ENCODE measurements at regions not wholly inside any gene's neighbourhood (a gene's known extent, or its start where the extent isn't known, plus 50 kb on each side); places are given as distances from the start of the nearest gene placed in this dataset.

DNA sequence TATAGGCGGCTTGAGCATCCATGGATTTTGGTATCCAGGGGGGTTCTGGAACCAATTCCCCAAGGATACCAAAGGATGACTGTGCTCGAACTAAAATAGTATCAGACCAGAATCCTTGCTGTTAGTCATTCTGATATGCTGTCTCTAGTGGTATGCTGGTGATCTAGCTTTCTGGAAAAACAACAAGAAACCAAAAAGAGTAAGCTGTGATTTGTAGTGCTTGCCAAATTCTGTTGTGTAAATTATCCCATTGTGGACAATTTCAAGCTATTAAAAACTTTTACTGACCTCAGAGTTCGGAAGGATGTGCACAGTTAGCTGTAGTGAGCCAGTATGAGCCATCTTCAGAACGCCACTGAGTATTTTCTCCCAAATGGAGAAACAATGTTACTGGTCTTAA is 99.0 kb upstream of the FBN2 start:
- Histone ChIP-seq H3K4me3 (no peak overlapping the region), H3K27ac (ENCODE audit: low read depth in 1 of 2, low read length in 1 of 2) (no peak overlapping the region), H3K9me3 (ENCODE audit: control insufficient read depth in 4 of 4, insufficient read depth in 3 of 4, low read length in 3 of 4) (peaks cover 0 to 1% (median 0%) of the 10 kb centered on the region in 4 donors), H3K36me3 (ENCODE audit: control insufficient read depth in 4 of 4, insufficient read depth in 4 of 4, low read length in 4 of 4) (no peaks in the 10 kb centered on the region), H3K9ac (ENCODE audit: insufficient read depth in 1 of 2, low read length in 2 of 2) (no peak overlapping the region), H3K27me3 (ENCODE audit: control insufficient read depth in 3 of 3, insufficient read depth in 3 of 3, low read length in 2 of 3) (no peaks in the 10 kb centered on the region), H3K4me1 (ENCODE audit: control insufficient read depth in 5 of 5, insufficient read depth in 5 of 5, low read length in 5 of 5) (no peaks in the 10 kb centered on the region)
- TF ChIP-seq, protein P1, sequence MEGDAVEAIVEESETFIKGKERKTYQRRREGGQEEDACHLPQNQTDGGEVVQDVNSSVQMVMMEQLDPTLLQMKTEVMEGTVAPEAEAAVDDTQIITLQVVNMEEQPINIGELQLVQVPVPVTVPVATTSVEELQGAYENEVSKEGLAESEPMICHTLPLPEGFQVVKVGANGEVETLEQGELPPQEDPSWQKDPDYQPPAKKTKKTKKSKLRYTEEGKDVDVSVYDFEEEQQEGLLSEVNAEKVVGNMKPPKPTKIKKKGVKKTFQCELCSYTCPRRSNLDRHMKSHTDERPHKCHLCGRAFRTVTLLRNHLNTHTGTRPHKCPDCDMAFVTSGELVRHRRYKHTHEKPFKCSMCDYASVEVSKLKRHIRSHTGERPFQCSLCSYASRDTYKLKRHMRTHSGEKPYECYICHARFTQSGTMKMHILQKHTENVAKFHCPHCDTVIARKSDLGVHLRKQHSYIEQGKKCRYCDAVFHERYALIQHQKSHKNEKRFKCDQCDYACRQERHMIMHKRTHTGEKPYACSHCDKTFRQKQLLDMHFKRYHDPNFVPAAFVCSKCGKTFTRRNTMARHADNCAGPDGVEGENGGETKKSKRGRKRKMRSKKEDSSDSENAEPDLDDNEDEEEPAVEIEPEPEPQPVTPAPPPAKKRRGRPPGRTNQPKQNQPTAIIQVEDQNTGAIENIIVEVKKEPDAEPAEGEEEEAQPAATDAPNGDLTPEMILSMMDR (IDR thresholded peaks at IDR 0.05; ENCODE audit: control extremely low read depth, extremely low read depth) = no peak
- DNase-seq (no peak), ATAC-seq (ENCODE audit: insufficient read depth, low FRiP score) (no peak)
- WGBS, 2 donors = 82 to 87% methylated on average over 4 of the region's 4 CpGs

DNA sequence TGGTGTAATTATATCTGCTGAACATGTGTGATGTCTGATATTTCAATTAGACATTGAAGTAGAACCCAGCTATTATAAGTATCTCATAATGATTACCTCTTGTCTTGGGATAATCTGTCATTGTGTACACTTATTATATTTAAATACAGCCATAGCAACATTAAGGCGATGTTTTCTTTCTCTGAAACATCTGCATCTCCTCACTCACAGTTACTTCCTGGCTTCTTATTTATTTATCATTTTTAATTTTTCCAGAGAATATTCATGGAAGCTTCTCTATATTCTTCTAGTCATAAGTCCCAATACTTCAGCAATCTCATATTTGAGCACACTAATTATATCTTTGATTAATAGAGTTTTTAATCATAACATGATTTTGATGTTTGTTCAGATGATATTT is 103.8 kb upstream of the FBN2 start:
- TF ChIP-seq, protein P1 (IDR thresholded peaks at IDR 0.05; ENCODE audit: control extremely low read depth, extremely low read depth) = no peak
- Histone ChIP-seq H3K27me3 (ENCODE audit: control insufficient read depth in 3 of 3, insufficient read depth in 3 of 3, low read length in 2 of 3) (no peaks in the 10 kb centered on the region), H3K4me3 (no peak overlapping the region), H3K27ac (ENCODE audit: low read depth in 1 of 2, low read length in 1 of 2) (no peak overlapping the region), H3K9me3 (ENCODE audit: control insufficient read depth in 4 of 4, insufficient read depth in 3 of 4, low read length in 3 of 4) (peaks cover 0 to 1% (median 0%) of the 10 kb centered on the region in 4 donors), H3K4me1 (ENCODE audit: control insufficient read depth in 5 of 5, insufficient read depth in 5 of 5, low read length in 5 of 5) (no peaks in the 10 kb centered on the region), H3K36me3 (ENCODE audit: control insufficient read depth in 4 of 4, insufficient read depth in 4 of 4, low read length in 4 of 4) (no peaks in the 10 kb centered on the region), H3K9ac (ENCODE audit: insufficient read depth in 1 of 2, low read length in 2 of 2) (no peak overlapping the region)
- no peak for ATAC-seq (ENCODE audit: insufficient read depth, low FRiP score)
- peak in 2 of 3 donors; percentile 62 to 65 for DNase-seq
- 81 to 85% methylated on average over 1 of the region's 1 CpG for WGBS, 2 donors

DNA sequence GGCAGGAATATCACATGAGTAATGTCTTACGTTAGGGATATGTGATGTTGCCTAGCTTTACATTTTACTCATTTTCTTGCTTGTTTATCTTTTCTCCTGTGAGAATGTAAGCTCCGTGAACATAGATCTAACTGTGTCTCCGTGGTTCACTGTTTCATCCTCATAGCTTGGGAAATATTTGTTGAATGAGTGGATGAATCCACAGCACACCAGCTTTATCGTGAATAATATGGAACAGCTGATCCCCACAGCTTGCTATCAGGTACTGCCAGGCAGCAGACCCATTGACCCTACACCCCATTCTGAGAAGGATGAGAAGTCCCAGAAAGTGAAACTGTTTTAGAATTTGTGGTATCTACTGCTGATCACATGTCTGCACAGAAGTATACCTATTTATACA is 106.8 kb upstream of the FBN2 start:
- Histone ChIP-seq H3K9me3 (ENCODE audit: control insufficient read depth in 4 of 4, insufficient read depth in 3 of 4, low read length in 3 of 4) (no peaks in the 10 kb centered on the region), H3K36me3 (ENCODE audit: control insufficient read depth in 4 of 4, insufficient read depth in 4 of 4, low read length in 4 of 4) (no peaks in the 10 kb centered on the region), H3K9ac (ENCODE audit: insufficient read depth in 1 of 2, low read length in 2 of 2) (no peak overlapping the region), H3K27me3 (ENCODE audit: control insufficient read depth in 3 of 3, insufficient read depth in 3 of 3, low read length in 2 of 3) (no peaks in the 10 kb centered on the region), H3K4me1 (ENCODE audit: control insufficient read depth in 5 of 5, insufficient read depth in 5 of 5, low read length in 5 of 5) (no peaks in the 10 kb centered on the region), H3K4me3 (no peak overlapping the region), H3K27ac (ENCODE audit: low read depth in 1 of 2, low read length in 1 of 2) (no peak overlapping the region)
- DNase-seq (no peak), ATAC-seq (ENCODE audit: insufficient read depth, low FRiP score) (no peak)
- TF ChIP-seq, protein P1 (IDR thresholded peaks at IDR 0.05; ENCODE audit: control extremely low read depth, extremely low read depth) = no peak
- WGBS, 2 donors = 60 to 71% methylated on average over 4 of the region's 4 CpGs

DNA sequence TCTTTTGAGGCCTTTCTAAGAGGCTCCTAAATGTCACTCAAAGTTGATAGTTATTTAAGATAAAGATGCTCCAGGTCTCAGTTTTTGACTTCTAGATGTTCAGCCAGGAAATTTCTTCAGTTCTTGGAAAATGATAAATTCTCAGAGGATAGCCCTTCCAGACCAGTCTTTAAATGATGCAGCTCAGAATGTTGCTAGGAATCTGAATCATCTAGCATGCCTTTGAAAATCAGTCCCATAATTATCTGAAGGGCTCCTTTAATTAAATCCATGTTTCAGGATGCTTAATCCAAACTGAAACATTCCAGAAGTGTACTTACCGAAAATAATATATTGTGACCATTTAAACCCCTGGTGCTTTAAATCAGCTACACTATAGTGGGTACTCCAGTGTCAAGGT is 107.5 kb upstream of the FBN2 start:
- Histone ChIP-seq H3K36me3 (ENCODE audit: control insufficient read depth in 4 of 4, insufficient read depth in 4 of 4, low read length in 4 of 4) (no peaks in the 10 kb centered on the region), H3K27ac (ENCODE audit: low read depth in 1 of 2, low read length in 1 of 2) (no peak overlapping the region), H3K4me1 (ENCODE audit: control insufficient read depth in 5 of 5, insufficient read depth in 5 of 5, low read length in 5 of 5) (no peaks in the 10 kb centered on the region), H3K9ac (ENCODE audit: insufficient read depth in 1 of 2, low read length in 2 of 2) (no peak overlapping the region), H3K27me3 (ENCODE audit: control insufficient read depth in 3 of 3, insufficient read depth in 3 of 3, low read length in 2 of 3) (no peaks in the 10 kb centered on the region), H3K9me3 (ENCODE audit: control insufficient read depth in 4 of 4, insufficient read depth in 3 of 4, low read length in 3 of 4) (no peaks in the 10 kb centered on the region), H3K4me3 (no peak overlapping the region)
- WGBS, 2 donors = 84 to 85% methylated on average over 1 of the region's 1 CpG
- no peak for ATAC-seq (ENCODE audit: insufficient read depth, low FRiP score)
- TF ChIP-seq, protein P1 (IDR thresholded peaks at IDR 0.05; ENCODE audit: control extremely low read depth, extremely low read depth) = no peak
- DNase-seq = no peak

Data from lung (tissue), 11 donors.